Thyroid gland (tissue), 4 donors: ENCODE measurements at regions not wholly inside any gene's neighbourhood (a gene's known extent, or its start where the extent isn't known, plus 50 kb on each side); places are given as distances from the start of the nearest gene placed in this dataset.

Source experiments
- CTCF ChIP-seq, 6 experiments: fragments of 200-600 bp in 3 of 6; fragments of 450-650 bp in 3 of 6; sonication (generic) in 3 of 6; IDR thresholded peaks; one replicate each; pipeline ENCODE4 v1.5.1; 2016 to 2019; ENCODE audit warnings: antibody characterized with exemption in 6 of 6, mild to moderate bottlenecking in 2 of 6, inconsistent platforms in 1 of 6, moderate library complexity in 1 of 6
- POLR2A ChIP-seq, 2 donors: fragments of 450-650 bp; IDR thresholded peaks; one replicate each; pipeline ENCODE4 v1.6.1; 2017; ENCODE audit warnings: antibody characterized with exemption in 2 of 2, mild to moderate bottlenecking in 2 of 2, moderate library complexity in 1 of 2

GRCh38 chr1:105964879-105965278 lies 1091.6 kb upstream of the PRMT6 start:
- TF ChIP-seq CTCF (IDR thresholded peaks at IDR 0.05) (no peak), POLR2A (IDR thresholded peaks at IDR 0.05) (no peak)
